Activated CD4-positive, alpha-beta T cell treated with anti-CD3 and anti-CD28 coated beads, Interleukin-2, amount 10 ng/mL, durations not matched to agents 7 days and 5 days (primary cell): ENCODE measurements at regions not wholly inside any gene's neighbourhood (a gene's known extent, or its start where the extent isn't known, plus 50 kb on each side); places are given as distances from the start of the nearest gene placed in this dataset.

Experiments used
- CTCF ChIA-PET: fragments of 350-600 bp; sonication (Branson Sonifier 250); formaldehyde crosslinking; loops from one replicate; lab custom pipeline; 2021; ENCODE audit warnings: antibody characterized with exemption; lab: Charles Lee
- POLR2A ChIA-PET: fragments of 350-600 bp; sonication (Branson Sonifier 250); formaldehyde crosslinking; loops from one replicate; lab custom pipeline; 2021; ENCODE audit warnings: antibody characterized with exemption; lab: Charles Lee
- DNase-seq: peaks from one replicate; pipeline ENCODE4 v3.0.0-alpha.2; 2020
- H3K27ac Mint-ChIP-seq: one replicate; pipeline ENCODE4 v1.8.0; 2021; ENCODE audit warnings: mild to moderate bottlenecking, moderate library complexity, mixed read lengths
- H3K27me3 Mint-ChIP-seq: one replicate; pipeline ENCODE4 v1.8.0; 2021; ENCODE audit warnings: mixed read lengths
- H3K36me3 Mint-ChIP-seq: one replicate; pipeline ENCODE4 v1.8.0; 2021; ENCODE audit warnings: low read depth, mixed read lengths
- H3K4me1 Mint-ChIP-seq: one replicate; pipeline ENCODE4 v1.8.0; 2021; ENCODE audit warnings: mixed read lengths
- H3K4me3 Mint-ChIP-seq: one replicate; pipeline ENCODE4 v1.8.0; 2021; ENCODE audit warnings: mild to moderate bottlenecking, moderate library complexity, mixed read lengths
- H3K9me3 Mint-ChIP-seq: one replicate; pipeline ENCODE4 v1.8.0; 2021; ENCODE audit warnings: mixed read lengths

GRCh38 chr13:76759877-76760276 lies 126.3 kb downstream of the KCTD12 start:
- no peak for DNase-seq
- Mint-ChIP-seq H3K4me3 (no peak overlapping the region), H3K27ac (no peak overlapping the region), H3K27me3 (no peaks in the 10 kb centered on the region), H3K36me3 (no peaks in the 10 kb centered on the region), H3K4me1 (no peaks in the 10 kb centered on the region), H3K9me3 (no peaks in the 10 kb centered on the region)
- POLR2A ChIA-PET: no interaction called here
- CTCF ChIA-PET: no interaction called here

- ChIA-PET CTCF (no interaction called here), POLR2A (no interaction called here)
- Mint-ChIP-seq H3K4me1 (no peaks in the 10 kb centered on the region), H3K27me3 (no peaks in the 10 kb centered on the region), H3K36me3 (no peaks in the 10 kb centered on the region), H3K9me3 (no peaks in the 10 kb centered on the region), H3K27ac (no peak overlapping the region), H3K4me3 (no peak overlapping the region)
- DNase-seq: no peak
Measured at GRCh38 chr13:76758738-76759137, 127.5 kb downstream of the KCTD12 start.

- H3K36me3 Mint-ChIP-seq: no peaks in the 10 kb centered on the region
- H3K9me3 Mint-ChIP-seq: no peaks in the 10 kb centered on the region
- POLR2A ChIA-PET: no interaction called here
- no peaks in the 10 kb centered on the region for H3K4me1 Mint-ChIP-seq
- H3K27me3 Mint-ChIP-seq: no peaks in the 10 kb centered on the region
- H3K27ac Mint-ChIP-seq: no peak overlapping the region
- H3K4me3 Mint-ChIP-seq: no peak overlapping the region
- CTCF ChIA-PET: no interaction called here
- DNase-seq: no peak
Measured at GRCh38 chr13:76758257-76758656, 127.9 kb downstream of the KCTD12 start.

- H3K36me3 Mint-ChIP-seq: no peaks in the 10 kb centered on the region
- peaks cover 2% of the 10 kb centered on the region for H3K27me3 Mint-ChIP-seq
- H3K4me3 Mint-ChIP-seq: no peak overlapping the region
- CTCF ChIA-PET: interaction anchor here (0.7 kb wide), 1 partner anchor 72 kb away, joined by 3 read pairs; no protein-coding TSS in a partner anchor
- H3K4me1 Mint-ChIP-seq: no peaks in the 10 kb centered on the region
- no peak for DNase-seq
- no peaks in the 10 kb centered on the region for H3K9me3 Mint-ChIP-seq
- POLR2A ChIA-PET: no interaction called here
- H3K27ac Mint-ChIP-seq: no peak overlapping the region
Measured at GRCh38 chr13:76756451-76756850, 129.8 kb downstream of the KCTD12 start.

- Mint-ChIP-seq H3K27me3 (peaks cover 2% of the 10 kb centered on the region), H3K4me1 (no peaks in the 10 kb centered on the region), H3K9me3 (no peaks in the 10 kb centered on the region), H3K4me3 (no peak overlapping the region), H3K27ac (no peak overlapping the region), H3K36me3 (no peaks in the 10 kb centered on the region)
- no peak for DNase-seq
- ChIA-PET POLR2A (no interaction called here), CTCF (interaction anchor here (0.7 kb wide), 2 partner anchors 1355 to 1536 kb away, joined by 3 to 5 read pairs; no protein-coding TSS in a partner anchor)
Measured at GRCh38 chr13:76754414-76754813, 131.8 kb downstream of the KCTD12 start.

GRCh38 chr13:76751278-76751677 lies 134.9 kb downstream of the KCTD12 start:
- H3K9me3 Mint-ChIP-seq: no peaks in the 10 kb centered on the region
- ChIA-PET POLR2A (no interaction called here), CTCF (no interaction called here)
- H3K27ac Mint-ChIP-seq: no peak overlapping the region
- no peaks in the 10 kb centered on the region for H3K4me1 Mint-ChIP-seq
- DNase-seq: no peak
- no peak overlapping the region for H3K4me3 Mint-ChIP-seq
- no peaks in the 10 kb centered on the region for H3K36me3 Mint-ChIP-seq
- peaks cover 2% of the 10 kb centered on the region for H3K27me3 Mint-ChIP-seq

- H3K27ac Mint-ChIP-seq: no peak overlapping the region
- ChIA-PET POLR2A (no interaction called here), CTCF (no interaction called here)
- H3K27me3 Mint-ChIP-seq: peaks cover 2% of the 10 kb centered on the region
- DNase-seq: no peak
- no peaks in the 10 kb centered on the region for H3K9me3 Mint-ChIP-seq
- no peaks in the 10 kb centered on the region for H3K4me1 Mint-ChIP-seq
- H3K36me3 Mint-ChIP-seq: no peaks in the 10 kb centered on the region
- no peak overlapping the region for H3K4me3 Mint-ChIP-seq
Measured at GRCh38 chr13:76750126-76750525, 136.1 kb downstream of the KCTD12 start.

- POLR2A ChIA-PET: no interaction called here
- CTCF ChIA-PET: no interaction called here
- DNase-seq: no peak
- no peak overlapping the region for H3K27ac Mint-ChIP-seq
- H3K4me1 Mint-ChIP-seq: no peaks in the 10 kb centered on the region
- H3K9me3 Mint-ChIP-seq: no peaks in the 10 kb centered on the region
- no peaks in the 10 kb centered on the region for H3K27me3 Mint-ChIP-seq
- H3K4me3 Mint-ChIP-seq: no peak overlapping the region
- H3K36me3 Mint-ChIP-seq: no peaks in the 10 kb centered on the region
Measured at GRCh38 chr13:76745261-76746200, 140.7 kb downstream of the KCTD12 start.

- no peak overlapping the region for H3K27ac Mint-ChIP-seq
- H3K4me3 Mint-ChIP-seq: no peak overlapping the region
- no peaks in the 10 kb centered on the region for H3K27me3 Mint-ChIP-seq
- DNase-seq: no peak
- CTCF ChIA-PET: no interaction called here
- POLR2A ChIA-PET: no interaction called here
- H3K9me3 Mint-ChIP-seq: no peaks in the 10 kb centered on the region
- no peaks in the 10 kb centered on the region for H3K36me3 Mint-ChIP-seq
- no peaks in the 10 kb centered on the region for H3K4me1 Mint-ChIP-seq
Measured at GRCh38 chr13:76741624-76742023, 144.6 kb downstream of the KCTD12 start.

- H3K9me3 Mint-ChIP-seq: no peaks in the 10 kb centered on the region
- no peaks in the 10 kb centered on the region for H3K36me3 Mint-ChIP-seq
- H3K4me1 Mint-ChIP-seq: no peaks in the 10 kb centered on the region
- H3K27me3 Mint-ChIP-seq: no peaks in the 10 kb centered on the region
- POLR2A ChIA-PET: no interaction called here
- CTCF ChIA-PET: no interaction called here
- no peak overlapping the region for H3K4me3 Mint-ChIP-seq
- DNase-seq: no peak
- no peak overlapping the region for H3K27ac Mint-ChIP-seq
Measured at GRCh38 chr13:76741046-76741445, 145.2 kb downstream of the KCTD12 start.

GRCh38 chr13:76738616-76739015 lies 147.6 kb downstream of the KCTD12 start:
- H3K4me1 Mint-ChIP-seq: no peaks in the 10 kb centered on the region
- no peak overlapping the region for H3K27ac Mint-ChIP-seq
- H3K9me3 Mint-ChIP-seq: no peaks in the 10 kb centered on the region
- H3K36me3 Mint-ChIP-seq: no peaks in the 10 kb centered on the region
- no peaks in the 10 kb centered on the region for H3K27me3 Mint-ChIP-seq
- DNase-seq: no peak
- H3K4me3 Mint-ChIP-seq: no peak overlapping the region
- CTCF ChIA-PET: no interaction called here
- POLR2A ChIA-PET: no interaction called here

GRCh38 chr13:76737526-76737925 lies 148.7 kb downstream of the KCTD12 start:
- no peak overlapping the region for H3K27ac Mint-ChIP-seq
- no peak for DNase-seq
- no peaks in the 10 kb centered on the region for H3K4me1 Mint-ChIP-seq
- POLR2A ChIA-PET: no interaction called here
- H3K27me3 Mint-ChIP-seq: no peaks in the 10 kb centered on the region
- no peaks in the 10 kb centered on the region for H3K36me3 Mint-ChIP-seq
- H3K9me3 Mint-ChIP-seq: no peaks in the 10 kb centered on the region
- no peak overlapping the region for H3K4me3 Mint-ChIP-seq
- CTCF ChIA-PET: no interaction called here

- H3K4me3 Mint-ChIP-seq: no peak overlapping the region
- no peaks in the 10 kb centered on the region for H3K27me3 Mint-ChIP-seq
- H3K27ac Mint-ChIP-seq: no peak overlapping the region
- CTCF ChIA-PET: no interaction called here
- H3K36me3 Mint-ChIP-seq: no peaks in the 10 kb centered on the region
- H3K9me3 Mint-ChIP-seq: no peaks in the 10 kb centered on the region
- H3K4me1 Mint-ChIP-seq: no peaks in the 10 kb centered on the region
- DNase-seq: no peak
- POLR2A ChIA-PET: no interaction called here
Measured at GRCh38 chr13:76735641-76736040, 150.6 kb downstream of the KCTD12 start.
